HG03442 (cell line): ENCODE measurements at regions not wholly inside any gene's neighbourhood (a gene's known extent, or its start where the extent isn't known, plus 50 kb on each side); places are given as distances from the start of the nearest gene placed in this dataset.

ENCODE experiments used
- ATAC-seq: cut with Tn5 transposase; IDR thresholded peaks from one replicate; pipeline ENCODE4 v1.9.1; 2021; ENCODE audit warnings: mild to moderate bottlenecking, moderate library complexity; ENCODE audit not compliant: unreplicated experiment

- no peak for ATAC-seq
Observed at GRCh38 chr14:73782623-73783022, 68.4 kb upstream of the PNMA1 start.

GRCh38 chr14:73780896-73781295 is 66.7 kb upstream of the PNMA1 start:
- no peak for ATAC-seq

- ATAC-seq, result no peak
Observed at GRCh38 chr14:73780391-73780790, 66.2 kb upstream of the PNMA1 start.

GRCh38 chr14:73778736-73779135 is 64.6 kb upstream of the PNMA1 start:
- no peak for ATAC-seq

GRCh38 chr14:73777420-73777819 is 63.2 kb upstream of the PNMA1 start:
- ATAC-seq, result no peak

GRCh38 chr14:73776194-73776537 is 62.0 kb upstream of the PNMA1 start:
- ATAC-seq, result no peak

GRCh38 chr14:73775339-73776193 is 61.4 kb upstream of the PNMA1 start:
- ATAC-seq, result no peak

- no peak for ATAC-seq
Observed at GRCh38 chr14:73774671-73775070, 60.5 kb upstream of the PNMA1 start.

- ATAC-seq, result no peak
Observed at GRCh38 chr14:73774241-73774570, 60.0 kb upstream of the PNMA1 start.

GRCh38 chr14:73773441-73774240 is 59.5 kb upstream of the PNMA1 start:
- no peak for ATAC-seq

- ATAC-seq, result peak; percentile 44
Observed at GRCh38 chr14:73771848-73772638, 57.9 kb upstream of the PNMA1 start.

- peak; percentile 14 for ATAC-seq
Observed at GRCh38 chr14:73770977-73771847, 57.0 kb upstream of the PNMA1 start.

- no peak for ATAC-seq
Observed at GRCh38 chr14:73768107-73768506, 53.9 kb upstream of the PNMA1 start.

- ATAC-seq, result no peak
Observed at GRCh38 chr14:73764406-73765280, 50.5 kb upstream of the PNMA1 start.
